ENCODE measurements at regions not wholly inside any gene's neighbourhood (a gene's known extent, or its start where the extent isn't known, plus 50 kb on each side); places are given as distances from the start of the nearest gene placed in this dataset.

DNA sequence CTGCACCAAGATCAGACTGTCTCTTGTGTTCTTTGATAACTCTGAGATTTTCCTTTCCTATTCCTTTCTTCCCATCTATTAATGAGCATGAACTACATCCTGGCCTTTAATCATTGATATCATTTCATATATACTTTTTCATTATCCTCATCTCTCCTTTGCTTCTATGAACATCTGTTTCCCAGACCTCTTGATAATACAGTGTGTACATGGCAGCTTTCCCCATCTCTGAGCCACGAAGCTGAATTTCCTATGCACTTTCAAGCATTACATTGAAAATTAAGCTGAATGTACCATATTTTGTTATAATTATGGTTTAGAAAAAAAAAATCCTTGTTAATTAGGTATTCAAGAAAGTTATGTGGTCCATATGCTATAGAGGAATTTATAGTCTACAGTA is 60.9 kb upstream of the CREB5 start:
- ATAC-seq = no peak

DNA sequence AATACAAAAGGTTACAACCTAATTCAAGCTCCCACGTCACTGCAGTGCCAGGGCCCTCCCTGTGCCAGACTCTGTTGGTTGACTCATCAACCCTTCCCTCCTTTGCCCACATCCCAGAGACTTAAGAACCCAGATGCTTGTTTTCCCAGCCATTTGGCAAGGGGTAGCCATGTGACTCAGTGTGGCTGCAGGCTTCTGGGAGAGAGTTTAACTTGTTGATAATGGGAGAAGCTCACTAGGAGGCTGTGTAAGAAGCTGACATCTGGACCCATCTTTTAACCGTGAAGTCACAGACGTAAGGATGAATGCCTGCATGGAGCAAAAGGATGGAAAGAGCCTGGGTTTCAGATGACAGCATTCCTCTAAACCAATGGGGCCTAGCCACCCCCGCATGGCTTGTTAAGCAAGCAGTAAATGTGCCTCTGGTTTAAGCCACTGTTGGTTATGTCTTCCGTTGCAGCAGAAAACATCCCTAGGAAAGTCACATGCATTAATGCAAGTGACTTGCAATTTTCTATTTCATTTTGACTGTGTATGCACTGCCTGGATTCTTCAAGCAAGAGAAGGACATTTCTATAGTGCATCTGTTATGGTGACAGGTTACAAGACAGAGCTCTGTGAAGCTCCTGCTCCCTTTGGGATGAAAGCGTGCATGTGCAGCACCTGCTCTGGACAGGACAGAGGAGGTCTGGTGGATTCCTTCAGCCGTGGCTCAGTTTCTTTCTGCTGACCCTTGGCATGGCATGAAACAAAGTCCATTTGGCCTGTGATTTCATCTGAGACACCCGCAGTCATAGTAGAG is 57.5 kb upstream of the CREB5 start:
- intact Hi-C loops (cut with micrococcal nuclease) = no loop called here
- DNase-seq = no peak
- peak; percentile 22 for ATAC-seq

More for the DNA sequence above, 60.9 kb upstream of the CREB5 start:
- intact Hi-C loops (cut with micrococcal nuclease) = no loop called here
- no peak for DNase-seq

DNA sequence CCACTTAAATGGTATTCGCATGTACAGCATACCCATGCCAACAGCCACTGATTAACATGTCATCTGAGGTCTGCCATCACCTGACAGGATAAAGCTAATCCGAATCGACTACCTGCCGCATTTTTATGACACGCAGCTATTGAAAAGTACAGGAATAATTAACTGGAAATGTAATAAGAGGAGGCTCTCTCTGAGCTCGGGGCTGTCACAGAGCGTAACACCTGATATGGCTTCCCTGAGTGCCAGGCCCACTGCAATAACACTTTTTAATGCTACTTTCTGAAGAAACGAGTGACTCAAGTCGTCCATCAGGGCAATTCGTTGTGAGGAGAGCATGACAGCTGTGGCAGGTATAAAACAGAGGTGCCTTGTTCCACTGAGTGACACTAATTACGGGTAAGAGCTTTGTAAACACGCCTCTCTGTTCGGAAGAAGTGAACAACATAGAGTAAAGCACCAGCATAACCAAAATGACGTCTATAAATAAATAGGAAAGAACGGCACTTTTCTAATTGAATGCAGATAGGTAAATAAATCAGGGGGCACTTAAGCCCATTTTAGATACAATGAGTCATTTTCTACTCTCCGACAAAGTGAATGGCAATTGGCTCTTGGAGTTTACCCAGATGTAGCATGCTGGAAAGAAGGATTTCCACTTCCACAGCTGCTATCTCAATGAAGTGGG is 56.5 kb upstream of the CREB5 start:
- intact Hi-C loops (cut with micrococcal nuclease) = no loop called here
- DNase-seq (no peak), ATAC-seq (peak; percentile 47)

DNA sequence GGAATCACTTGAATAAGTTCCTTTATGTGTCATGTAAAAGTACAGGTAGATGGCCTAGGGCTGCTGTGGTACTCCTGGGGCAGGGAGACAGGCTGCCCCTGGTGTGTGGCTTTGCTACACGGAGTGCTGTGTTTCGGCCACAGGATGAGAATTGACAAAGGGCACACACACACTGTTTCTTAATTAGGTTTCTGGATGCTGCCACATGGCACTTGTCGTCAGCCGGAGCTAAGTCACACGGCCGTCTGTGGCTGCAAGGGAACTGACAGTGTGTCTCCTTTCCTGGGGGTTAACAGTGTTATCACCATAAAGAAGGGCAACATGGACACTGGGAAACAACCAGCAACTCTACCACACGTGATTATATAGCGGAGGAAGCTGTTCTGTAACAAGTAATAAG is 55.7 kb upstream of the CREB5 start:
- ATAC-seq (peak; percentile 64), DNase-seq (no peak)
- intact Hi-C loops (cut with micrococcal nuclease) = no loop called here

DNA sequence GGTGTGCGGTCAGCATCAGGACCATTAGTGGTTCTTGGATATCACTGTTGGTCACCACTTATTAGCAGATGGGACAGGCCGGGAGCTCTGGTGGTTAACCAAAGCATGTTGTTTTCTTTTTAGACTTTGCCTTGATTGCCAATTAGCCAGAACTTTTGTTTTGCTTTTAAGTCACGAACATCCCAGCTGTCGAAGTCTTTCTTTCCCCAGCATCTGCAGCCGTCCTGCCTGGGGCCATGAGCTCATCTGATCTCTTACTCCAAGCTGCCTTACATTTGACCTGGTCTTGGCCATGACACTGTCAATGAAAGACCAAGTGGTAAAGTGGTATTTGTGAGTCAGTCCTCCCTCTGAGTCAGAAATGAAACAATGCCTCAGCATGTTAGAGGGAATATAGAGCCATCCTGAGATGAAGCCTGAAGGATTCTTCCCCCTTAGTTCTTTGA is 53.9 kb upstream of the CREB5 start:
- intact Hi-C loops (cut with micrococcal nuclease) = no loop called here
- ATAC-seq = no peak
- no peak for DNase-seq

DNA sequence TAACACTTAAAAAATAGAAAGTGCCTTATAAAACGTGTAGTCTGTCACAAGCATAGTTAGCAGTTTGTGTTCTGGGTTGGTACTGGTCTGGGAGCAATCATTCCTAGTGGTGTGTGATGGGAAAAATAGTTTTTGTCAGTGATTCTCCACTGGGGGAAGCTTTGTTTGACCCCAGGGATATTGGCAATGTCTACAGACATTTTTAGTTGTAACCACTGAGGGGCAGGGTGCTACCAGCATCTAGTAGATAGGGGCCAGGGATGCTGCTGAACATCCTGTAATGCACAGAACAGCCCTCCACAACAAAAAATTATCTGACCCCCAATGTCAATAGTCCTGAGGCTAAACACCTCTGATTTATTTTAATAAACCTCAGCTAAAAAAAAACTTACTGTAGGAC is 51.6 kb upstream of the CREB5 start:
- no peak for DNase-seq
- no peak for ATAC-seq
- intact Hi-C loops (cut with micrococcal nuclease) = no loop called here

DNA sequence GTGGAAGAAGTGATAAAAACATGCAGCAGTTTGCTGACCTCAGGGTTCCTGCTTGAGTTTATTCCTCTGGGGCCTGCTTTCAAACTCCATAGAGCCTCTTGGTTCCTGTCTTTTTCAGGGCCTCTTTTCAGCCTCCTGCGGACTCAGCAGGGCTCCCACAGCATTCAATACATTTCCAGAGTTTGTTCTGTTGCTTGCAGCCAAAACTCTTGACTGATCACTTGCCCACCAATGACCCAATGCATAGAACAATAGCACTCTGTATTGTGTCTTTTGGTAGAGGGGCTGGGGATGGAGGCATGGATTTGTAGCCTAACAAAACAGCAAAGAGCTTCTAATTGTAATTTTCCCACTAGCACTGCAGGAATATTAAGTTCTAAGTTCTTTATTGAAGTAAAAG is 50.8 kb upstream of the CREB5 start:
- DNase-seq (no peak), ATAC-seq (no peak)
- intact Hi-C loops (cut with micrococcal nuclease) = no loop called here

DNA sequence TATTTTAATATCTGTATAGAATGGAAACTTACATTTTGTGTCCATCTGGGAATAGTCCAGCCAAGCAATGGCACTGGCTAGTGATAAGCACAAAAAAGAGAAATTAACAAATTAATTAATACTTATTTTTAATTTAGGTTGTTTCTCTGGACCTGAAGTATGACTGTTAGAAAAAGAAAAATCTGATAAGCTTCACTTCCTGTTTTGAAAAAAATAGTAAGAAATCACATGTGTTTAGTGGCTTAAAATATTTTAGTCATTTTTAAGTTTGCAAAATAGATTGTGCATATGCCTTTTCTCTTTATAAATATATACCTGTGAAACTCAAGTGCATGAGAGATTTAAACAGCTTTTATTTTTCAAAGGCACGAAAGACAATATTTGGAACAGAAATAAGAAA is 50.1 kb upstream of the CREB5 start:
- intact Hi-C loops (cut with micrococcal nuclease) = no loop called here
- no peak for DNase-seq

More for the DNA sequence above, 50.1 kb upstream of the CREB5 start:
- no peak for ATAC-seq
